DOHH2 (cell line): ENCODE measurements at regions not wholly inside any gene's neighbourhood (a gene's known extent, or its start where the extent isn't known, plus 50 kb on each side); places are given as distances from the start of the nearest gene placed in this dataset.

Source experiments
- H3F3A ChIP-seq: fragments of 200-600 bp; sonication (generic), shearing (Covaris generic); 2 replicates; pipeline ENCODE4 v1.6.0; 2016; ENCODE audit warnings: antibody characterized with exemption, mild to moderate bottlenecking; ENCODE audit not compliant: control insufficient read depth, insufficient read depth
- H3K27ac ChIP-seq: fragments of 200-600 bp; sonication (generic); 2 replicates; pipeline ENCODE4 v1.5.1; 2014; ENCODE audit warnings: low read depth, mild to moderate bottlenecking, low read length, moderate library complexity
- H3K27me3 ChIP-seq: fragments of 200-600 bp; sonication (generic); 2 replicates; pipeline ENCODE4 v1.6.1; 2014; ENCODE audit warnings: mild to moderate bottlenecking, low read length, mixed read lengths; ENCODE audit not compliant: control insufficient read depth
- H3K36me3 ChIP-seq: fragments of 200-600 bp; sonication (generic); 2 replicates; pipeline ENCODE4 v1.6.1; 2014; ENCODE audit warnings: mild to moderate bottlenecking, low read length, moderate library complexity, mixed read lengths; ENCODE audit not compliant: control insufficient read depth
- H3K4me1 ChIP-seq: fragments of 200-600 bp; sonication (generic); 2 replicates; pipeline ENCODE4 v1.6.1; 2014; ENCODE audit warnings: mild to moderate bottlenecking, low read length, mixed read lengths; ENCODE audit not compliant: control insufficient read depth
- H3K4me2 ChIP-seq: fragments of 200-600 bp; sonication (generic); 2 replicates; pipeline ENCODE4 v1.6.0; 2014; ENCODE audit warnings: mild to moderate bottlenecking, low read length, moderate library complexity
- H3K4me3 ChIP-seq: fragments of 200-600 bp; sonication (generic); 2 replicates; pipeline ENCODE4 v1.5.1; 2014; ENCODE audit warnings: mild to moderate bottlenecking, low read length, mixed read lengths
- H3K79me2 ChIP-seq: fragments of 200-600 bp; sonication (generic); 2 replicates; pipeline ENCODE4 v1.6.1; 2014; ENCODE audit warnings: mild to moderate bottlenecking, low read length, mixed read lengths; ENCODE audit not compliant: control insufficient read depth
- H3K9me2 ChIP-seq: fragments of 200-600 bp; sonication (generic); replicated peaks from 2 replicates; pipeline ENCODE4 v1.6.1; 2014; ENCODE audit warnings: mild to moderate bottlenecking, low read length, mixed read lengths; ENCODE audit not compliant: control insufficient read depth
- H3K9me3 ChIP-seq: fragments of 200-600 bp; sonication (generic); 2 replicates; pipeline ENCODE4 v1.6.1; 2014; ENCODE audit warnings: antibody characterized with exemption, low read length, mixed read lengths; ENCODE audit not compliant: control insufficient read depth, insufficient read depth
- H4K20me1 ChIP-seq: fragments of 200-600 bp; sonication (generic); 2 replicates; pipeline ENCODE4 v1.6.0; 2014; ENCODE audit warnings: low read depth, mild to moderate bottlenecking, antibody characterized with exemption, low read length, moderate library complexity; ENCODE audit not compliant: control insufficient read depth, insufficient read depth
- CTCF ChIP-seq: fragments of 200-600 bp; sonication (generic); IDR thresholded peaks from one replicate; pipeline ENCODE4 v1.5.1; 2014; ENCODE audit warnings: antibody characterized with exemption, mild to moderate bottlenecking, low read depth, low read length; ENCODE audit not compliant: poor library complexity, severe bottlenecking
- EZH2phosphoT487 ChIP-seq: fragments of 200-600 bp; sonication (generic); IDR thresholded peaks from 2 replicates; pipeline ENCODE4 v1.6.1; 2017; ENCODE audit warnings: borderline replicate concordance, mild to moderate bottlenecking, antibody characterized with exemption, low read length, moderate library complexity, mixed read lengths

- peaks cover 11% of the 10 kb centered on the region for H3K4me1 ChIP-seq
- no peaks in the 10 kb centered on the region for H3K9me2 ChIP-seq
- H3F3A ChIP-seq = no peaks in the 10 kb centered on the region
- H3K36me3 ChIP-seq = no peaks in the 10 kb centered on the region
- H3K27ac ChIP-seq = no peak overlapping the region
- H3K27me3 ChIP-seq = no peaks in the 10 kb centered on the region
- no peak overlapping the region for H3K4me3 ChIP-seq
- H3K79me2 ChIP-seq = no peaks in the 10 kb centered on the region
- H3K9me3 ChIP-seq = no peaks in the 10 kb centered on the region
- no peaks in the 10 kb centered on the region for H4K20me1 ChIP-seq
- no peak overlapping the region for H3K4me2 ChIP-seq
- TF ChIP-seq EZH2phosphoT487 (no peak), CTCF (no peak)
Measured at GRCh38 chr22:34855471-34855870, 210.5 kb upstream of the ISX start.

GRCh38 chr22:34858066-34858465 lies 207.9 kb upstream of the ISX start:
- Histone ChIP-seq H3K79me2 (no peaks in the 10 kb centered on the region), H3K4me1 (peaks cover 11% of the 10 kb centered on the region), H3K9me3 (no peaks in the 10 kb centered on the region), H3K4me3 (no peak overlapping the region), H3K4me2 (no peak overlapping the region; the same call in 1 of the 2 replicates), H3F3A (no peaks in the 10 kb centered on the region), H3K27ac (no peak overlapping the region), H3K27me3 (no peaks in the 10 kb centered on the region), H4K20me1 (no peaks in the 10 kb centered on the region), H3K9me2 (no peaks in the 10 kb centered on the region), H3K36me3 (no peaks in the 10 kb centered on the region)
- TF ChIP-seq EZH2phosphoT487 = no peak
- no peak for TF ChIP-seq CTCF

- Histone ChIP-seq H3K4me1 (peaks cover 11% of the 10 kb centered on the region), H3K79me2 (no peaks in the 10 kb centered on the region)
Measured at GRCh38 chr22:34861787-34862186, 204.2 kb upstream of the ISX start.

More at GRCh38 chr22:34861787-34862186, 204.2 kb upstream of the ISX start:
- Histone ChIP-seq H3K9me2 (no peaks in the 10 kb centered on the region), H4K20me1 (no peaks in the 10 kb centered on the region), H3K36me3 (no peaks in the 10 kb centered on the region), H3K27ac (no peak overlapping the region), H3K4me3 (no peak overlapping the region), H3F3A (no peaks in the 10 kb centered on the region), H3K9me3 (no peaks in the 10 kb centered on the region), H3K4me2 (no peak overlapping the region), H3K27me3 (no peaks in the 10 kb centered on the region)
- no peak for TF ChIP-seq CTCF
- TF ChIP-seq EZH2phosphoT487 = no peak
